Stimulated activated CD8-positive, alpha-beta memory T cell treated with anti-CD3 and anti-CD28 coated beads, Interleukin-15, amount 100 ng/mL, for 24 hours (primary cell): ENCODE measurements at regions not wholly inside any gene's neighbourhood (a gene's known extent, or its start where the extent isn't known, plus 50 kb on each side); places are given as distances from the start of the nearest gene placed in this dataset.
"Not testable (repeated sequence)": the region's sequence is repeated elsewhere in the genome, so short reads cannot be mapped to it uniquely, and the experiment has no call there.

ENCODE experiments used
- DNase-seq: peaks from one replicate; pipeline ENCODE4 v3.0.0-alpha.2; 2020; ENCODE audit warnings: low read depth

GRCh38 chr4:1561286-1561990 is 122.7 kb downstream of the FAM53A start:
- no peak for DNase-seq

- DNase-seq: no peak
These were observed 124.0 kb downstream of the FAM53A start for GRCh38 chr4:1559896-1560650.

- no peak for DNase-seq
These were observed 125.9 kb downstream of the FAM53A start for GRCh38 chr4:1558205-1558604.

GRCh38 chr4:1557221-1557597 is 126.9 kb downstream of the FAM53A start:
- no peak for DNase-seq

GRCh38 chr4:1556541-1557220 is 127.4 kb downstream of the FAM53A start:
- no peak for DNase-seq

GRCh38 chr4:1554876-1555265 is 129.2 kb downstream of the FAM53A start:
- no peak for DNase-seq

GRCh38 chr4:1554246-1554875 is 129.8 kb downstream of the FAM53A start:
- no peak for DNase-seq

- DNase-seq: no peak
These were observed 130.7 kb downstream of the FAM53A start for GRCh38 chr4:1553365-1553764.

- no peak for DNase-seq
These were observed 131.7 kb downstream of the FAM53A start for GRCh38 chr4:1552451-1552850.

GRCh38 chr4:1551211-1551610 is 132.9 kb downstream of the FAM53A start:
- DNase-seq: no peak

GRCh38 chr4:1550122-1551070 is 133.7 kb downstream of the FAM53A start:
- no peak for DNase-seq

GRCh38 chr4:1549638-1550035 is 134.5 kb downstream of the FAM53A start:
- no peak for DNase-seq

GRCh38 chr4:1548827-1549637 is 135.1 kb downstream of the FAM53A start:
- peak; percentile 46 for DNase-seq

- no peak for DNase-seq
These were observed 136.0 kb downstream of the FAM53A start for GRCh38 chr4:1547856-1548826.

GRCh38 chr4:1547131-1547855 is 136.8 kb downstream of the FAM53A start:
- no peak for DNase-seq

- DNase-seq: no peak
These were observed 138.6 kb upstream of the NKX1-1 start for GRCh38 chr4:1544861-1545281.

GRCh38 chr4:1544435-1544834 is 138.2 kb upstream of the NKX1-1 start:
- not testable (repeated sequence) for DNase-seq

GRCh38 chr4:1543976-1544375 is 137.7 kb upstream of the NKX1-1 start:
- no peak for DNase-seq

- DNase-seq: no peak
These were observed 137.3 kb upstream of the NKX1-1 start for GRCh38 chr4:1543561-1543960.
